ENCODE measurements at regions not wholly inside any gene's neighbourhood (a gene's known extent, or its start where the extent isn't known, plus 50 kb on each side); places are given as distances from the start of the nearest gene placed in this dataset.

DNA sequence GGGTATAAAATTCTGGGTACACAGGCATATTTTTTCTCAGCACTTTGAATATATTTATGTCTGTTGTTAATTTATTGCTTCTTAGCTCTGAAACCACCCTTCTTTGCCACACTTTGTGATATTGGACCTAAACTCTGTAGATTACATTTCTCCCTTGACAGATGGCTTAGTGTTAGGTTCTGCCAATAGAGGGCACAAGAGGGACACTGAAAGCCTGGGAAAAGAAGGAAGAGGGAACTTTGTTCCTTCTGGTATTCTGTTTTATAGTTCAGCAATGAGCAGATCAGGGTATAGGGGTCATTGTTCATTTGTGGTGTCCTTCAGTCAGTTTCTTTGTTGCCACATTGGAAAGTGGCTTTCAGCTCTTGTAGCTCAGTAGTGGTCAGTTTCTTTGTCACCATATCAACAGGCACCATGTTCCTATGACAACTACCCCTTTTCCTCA lies 423.5 kb upstream of the PROX1 start:
- Histone ChIP-seq H3K9ac (no peak overlapping the region), H3K27me3 (replicated peaks; ENCODE audit: insufficient read depth) (no peaks in the 10 kb centered on the region), H3K9me2 (ENCODE audit: insufficient read depth) (no peaks in the 10 kb centered on the region), H2AFZ (no peak overlapping the region), H3K9me3 (ENCODE audit: low read depth) (no peaks in the 10 kb centered on the region), H4K20me1 (ENCODE audit: insufficient read depth) (no peaks in the 10 kb centered on the region), H3F3A (ENCODE audit: insufficient read depth) (no peaks in the 10 kb centered on the region), H3K36me3 (ENCODE audit: low read depth) (no peaks in the 10 kb centered on the region), H3K4me1 (ENCODE audit: insufficient read depth) (no peaks in the 10 kb centered on the region), H3K27ac (no peak overlapping the region), H3K79me2 (ENCODE audit: insufficient read depth) (no peaks in the 10 kb centered on the region), H3K4me3 (no peak overlapping the region), H3K4me2 (ENCODE audit: unreplicated experiment) (no peak overlapping the region)
- in situ Hi-C loops (cut with MboI): no loop called here
- TF ChIP-seq EZH2phosphoT487 (IDR thresholded peaks at IDR 0.05; ENCODE audit: insufficient read depth, low read depth) (no peak), EZH2 (IDR thresholded peaks at IDR 0.05; ENCODE audit: insufficient read depth, poor library complexity, severe bottlenecking) (no peak)
- DNase-seq: no peak

DNA sequence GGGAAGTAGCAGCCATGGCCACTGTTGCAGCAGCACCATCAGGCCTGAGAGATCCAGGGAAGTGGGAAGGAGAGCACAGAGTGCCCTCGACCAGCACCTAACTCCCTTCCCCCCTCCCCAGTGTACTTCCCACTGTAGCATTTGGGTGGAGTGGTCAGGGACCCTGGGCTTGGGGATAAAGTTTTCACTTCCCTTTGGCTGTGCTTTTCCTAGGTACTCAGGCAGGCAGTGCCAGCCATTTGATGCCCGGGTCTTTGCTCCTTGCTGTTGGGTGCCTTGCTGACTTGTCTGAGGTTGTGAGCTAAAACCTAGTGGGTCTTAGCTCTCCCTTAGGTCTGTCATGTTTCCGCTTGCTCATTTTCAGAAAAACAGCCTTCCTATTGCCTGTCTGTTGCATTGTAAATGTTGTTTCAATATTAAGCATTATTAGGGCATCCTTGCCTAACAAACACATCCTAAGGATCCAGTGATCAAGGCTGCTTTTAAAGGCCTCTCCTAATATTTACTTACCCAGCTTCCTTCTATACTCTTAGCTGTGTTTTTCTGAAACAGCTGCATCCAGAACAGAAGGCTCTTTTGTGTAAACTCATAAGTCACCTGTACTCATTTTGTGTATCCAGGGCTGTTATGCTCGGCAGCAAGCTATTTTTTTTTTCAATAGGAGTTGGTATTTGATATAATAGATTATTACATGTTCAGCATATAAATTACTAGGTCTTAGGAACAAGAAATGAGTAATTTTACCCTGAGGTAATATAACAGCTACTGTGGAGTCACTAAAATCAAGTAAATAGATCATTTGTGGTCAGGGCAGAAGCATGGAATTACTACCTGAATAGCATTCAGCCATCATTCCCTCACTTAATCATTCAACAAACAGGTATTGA lies 418.6 kb upstream of the PROX1 start:
- Histone ChIP-seq H4K20me1 (ENCODE audit: insufficient read depth) (no peaks in the 10 kb centered on the region), H3K79me2 (ENCODE audit: insufficient read depth) (no peaks in the 10 kb centered on the region), H3K4me1 (ENCODE audit: insufficient read depth) (no peaks in the 10 kb centered on the region), H2AFZ (no peak overlapping the region), H3K36me3 (ENCODE audit: low read depth) (no peaks in the 10 kb centered on the region), H3K4me3 (no peak overlapping the region), H3K9ac (no peak overlapping the region), H3K27ac (no peak overlapping the region), H3K27me3 (replicated peaks; ENCODE audit: insufficient read depth) (no peaks in the 10 kb centered on the region), H3K9me3 (ENCODE audit: low read depth) (no peaks in the 10 kb centered on the region), H3K9me2 (ENCODE audit: insufficient read depth) (no peaks in the 10 kb centered on the region), H3K4me2 (ENCODE audit: unreplicated experiment) (no peak overlapping the region), H3F3A (ENCODE audit: insufficient read depth) (no peaks in the 10 kb centered on the region)
- 13 to 15% methylated on average over 4 of the region's 4 CpGs for WGBS, 2 experiments (ENCODE audit: low coverage in 1 of 2, low lambda C conversion rate in 2 of 2, missing lambda C conversion rate in 2 of 2)
- in situ Hi-C loops (cut with MboI): no loop called here
- DNase-seq: no peak
- TF ChIP-seq EZH2 (IDR thresholded peaks at IDR 0.05; ENCODE audit: insufficient read depth, poor library complexity, severe bottlenecking) (no peak), EZH2phosphoT487 (IDR thresholded peaks at IDR 0.05; ENCODE audit: insufficient read depth, low read depth) (no peak)

DNA sequence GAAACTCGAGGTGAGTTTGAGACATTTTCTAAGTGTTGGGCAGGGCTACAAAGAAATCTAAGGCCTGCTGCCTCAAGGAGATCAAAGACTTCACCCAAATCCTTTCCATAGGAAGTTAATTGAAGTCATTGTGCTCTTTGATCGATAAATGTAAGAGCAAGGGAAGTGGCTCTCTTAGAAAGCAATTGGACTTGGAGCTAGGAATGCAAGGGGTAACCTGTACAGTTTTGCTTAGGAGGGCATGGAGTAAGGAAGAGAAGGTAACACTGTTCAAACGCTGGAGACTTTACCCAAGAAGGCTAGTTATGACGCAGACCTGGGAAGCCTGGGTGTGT lies 418.0 kb upstream of the PROX1 start:
- in situ Hi-C loops (cut with MboI): no loop called here

GRCh38 chr1:213570487-213570886 lies 417.3 kb upstream of the PROX1 start:
- no peaks in the 10 kb centered on the region for H3F3A ChIP-seq (ENCODE audit: insufficient read depth)
- in situ Hi-C loops (cut with MboI): no loop called here
- H3K36me3 ChIP-seq (ENCODE audit: low read depth): no peaks in the 10 kb centered on the region
- no peaks in the 10 kb centered on the region for H3K4me1 ChIP-seq (ENCODE audit: insufficient read depth)
- H3K4me2 ChIP-seq (ENCODE audit: unreplicated experiment): no peak overlapping the region
- no peaks in the 10 kb centered on the region for H3K9me3 ChIP-seq (ENCODE audit: low read depth)
- 25 to 30% methylated on average over 2 of the region's 2 CpGs for WGBS, 2 experiments (ENCODE audit: low coverage in 1 of 2, low lambda C conversion rate in 2 of 2, missing lambda C conversion rate in 2 of 2)
- H3K9ac ChIP-seq: no peak overlapping the region
- no peak overlapping the region for H3K4me3 ChIP-seq
- no peaks in the 10 kb centered on the region for H3K27me3 ChIP-seq (replicated peaks; ENCODE audit: insufficient read depth)
- H4K20me1 ChIP-seq (ENCODE audit: insufficient read depth): no peaks in the 10 kb centered on the region
- no peaks in the 10 kb centered on the region for H3K9me2 ChIP-seq (ENCODE audit: insufficient read depth)
- H3K79me2 ChIP-seq (ENCODE audit: insufficient read depth): no peaks in the 10 kb centered on the region
- peak; percentile 3 for DNase-seq
- no peak overlapping the region for H3K27ac ChIP-seq
- H2AFZ ChIP-seq: no peak overlapping the region
- TF ChIP-seq EZH2 (IDR thresholded peaks at IDR 0.05; ENCODE audit: insufficient read depth, poor library complexity, severe bottlenecking) (no peak), EZH2phosphoT487 (IDR thresholded peaks at IDR 0.05; ENCODE audit: insufficient read depth, low read depth) (no peak)

More for the DNA sequence above, 418.0 kb upstream of the PROX1 start:
- Histone ChIP-seq H3K27ac (no peak overlapping the region), H3K9me3 (ENCODE audit: low read depth) (no peaks in the 10 kb centered on the region), H3F3A (ENCODE audit: insufficient read depth) (no peaks in the 10 kb centered on the region), H3K36me3 (ENCODE audit: low read depth) (no peaks in the 10 kb centered on the region), H3K4me2 (ENCODE audit: unreplicated experiment) (no peak overlapping the region), H4K20me1 (ENCODE audit: insufficient read depth) (no peaks in the 10 kb centered on the region), H2AFZ (no peak overlapping the region), H3K4me1 (ENCODE audit: insufficient read depth) (no peaks in the 10 kb centered on the region), H3K4me3 (no peak overlapping the region), H3K9ac (no peak overlapping the region), H3K27me3 (replicated peaks; ENCODE audit: insufficient read depth) (no peaks in the 10 kb centered on the region), H3K79me2 (ENCODE audit: insufficient read depth) (no peaks in the 10 kb centered on the region), H3K9me2 (ENCODE audit: insufficient read depth) (no peaks in the 10 kb centered on the region)
- TF ChIP-seq EZH2 (IDR thresholded peaks at IDR 0.05; ENCODE audit: insufficient read depth, poor library complexity, severe bottlenecking): no peak
- TF ChIP-seq EZH2phosphoT487 (IDR thresholded peaks at IDR 0.05; ENCODE audit: insufficient read depth, low read depth): no peak
- no peak for DNase-seq
- 16 to 29% methylated on average over 4 of the region's 4 CpGs for WGBS, 2 experiments (ENCODE audit: low coverage in 1 of 2, low lambda C conversion rate in 2 of 2, missing lambda C conversion rate in 2 of 2)

All from GM23248 (cell line).